GM23338 (cell line): ENCODE measurements at regions not wholly inside any gene's neighbourhood (a gene's known extent, or its start where the extent isn't known, plus 50 kb on each side); places are given as distances from the start of the nearest gene placed in this dataset.

Experiments used
- ATAC-seq: fragments of 200-7000 bp; cut with Tn5 transposase; 3 replicates; pipeline ENCODE4 v1.9.1; 2020
- DNase-seq: peaks from one replicate; pipeline ENCODE4 v3.0.0-alpha.2; 2015; ENCODE audit warnings: low spot score
- H2AFZ ChIP-seq: fragments of 200-600 bp; sonication (generic); 2 replicates; pipeline ENCODE4 v1.8.0; 2016; ENCODE audit warnings: antibody characterized with exemption, mild to moderate bottlenecking, moderate library complexity
- H3F3A ChIP-seq: fragments of 200-600 bp; sonication (generic); replicated peaks from 2 replicates; pipeline ENCODE4 v1.8.0; 2017; ENCODE audit warnings: antibody characterized with exemption, mixed run types, low read depth
- H3K27ac ChIP-seq: fragments of 200-600 bp; sonication (generic); 2 replicates; pipeline ENCODE4 v1.6.1; 2016; ENCODE audit warnings: low read depth
- H3K27me3 ChIP-seq: fragments of 200-600 bp; sonication (generic); 2 replicates; pipeline ENCODE4 v1.8.0; 2016; ENCODE audit warnings: mild to moderate bottlenecking, mixed run types, moderate library complexity; ENCODE audit not compliant: insufficient read depth
- H3K36me3 ChIP-seq: fragments of 200-600 bp; sonication (generic); 2 replicates; pipeline ENCODE4 v1.8.0; 2016; ENCODE audit warnings: mild to moderate bottlenecking; ENCODE audit not compliant: insufficient read depth
- H3K4me1 ChIP-seq: fragments of 200-600 bp; sonication (generic); 2 replicates; pipeline ENCODE4 v1.8.0; 2016; ENCODE audit warnings: mild to moderate bottlenecking, moderate library complexity; ENCODE audit not compliant: insufficient read depth
- H3K4me2 ChIP-seq: fragments of 200-600 bp; sonication (generic); 2 replicates; pipeline ENCODE4 v1.7.1; 2017; ENCODE audit warnings: mixed run types
- H3K4me3 ChIP-seq: fragments of 200-600 bp; sonication (generic); 2 replicates; pipeline ENCODE4 v1.6.1; 2016; ENCODE audit warnings: mixed run types
- H3K79me2 ChIP-seq: fragments of 200-600 bp; sonication (generic); replicated peaks from 2 replicates; pipeline ENCODE4 v1.8.0; 2017; ENCODE audit warnings: mild to moderate bottlenecking; ENCODE audit not compliant: insufficient read depth
- H3K9me2 ChIP-seq: fragments of 200-600 bp; sonication (generic); 2 replicates; pipeline ENCODE4 v1.8.0; 2017; ENCODE audit not compliant: insufficient read depth
- H4K20me1 ChIP-seq: fragments of 200-600 bp; sonication (generic); replicated peaks from 2 replicates; pipeline ENCODE4 v1.8.0; 2017; ENCODE audit warnings: mild to moderate bottlenecking; ENCODE audit not compliant: insufficient read depth
- H3K27ac Mint-ChIP-seq: 2 replicates; pipeline ENCODE4 v1.8.0; 2020; ENCODE audit warnings: inconsistent platforms, mild to moderate bottlenecking, moderate library complexity, mixed read lengths
- H3K27me3 Mint-ChIP-seq: 3 replicates; pipeline ENCODE4 v1.8.0; 2022; ENCODE audit warnings: low read depth, mild to moderate bottlenecking, moderate library complexity, mixed read lengths, inconsistent platforms; ENCODE audit not compliant: insufficient read depth, poor library complexity
- H3K36me3 Mint-ChIP-seq: 3 replicates; pipeline ENCODE4 v1.8.0; 2021; ENCODE audit warnings: low read depth, mild to moderate bottlenecking, inconsistent platforms, moderate library complexity, mixed read lengths
- H3K4me1 Mint-ChIP-seq: 3 replicates; pipeline ENCODE4 v1.8.0; 2020; ENCODE audit warnings: mild to moderate bottlenecking, inconsistent platforms, mixed read lengths
- H3K4me3 Mint-ChIP-seq: 3 replicates; pipeline ENCODE4 v1.8.0; 2021; ENCODE audit warnings: moderate library complexity, mild to moderate bottlenecking, inconsistent platforms, mixed read lengths
- H3K9me3 Mint-ChIP-seq: 3 replicates; pipeline ENCODE4 v1.8.0; 2020; ENCODE audit warnings: moderate library complexity, mild to moderate bottlenecking, inconsistent platforms, mixed read lengths
- CREB1 ChIP-seq: fragments of 250-450 bp; sonication (Bioruptor Pico); IDR thresholded peaks from 2 replicates; pipeline ENCODE4 v1.5.0; 2020; ENCODE audit warnings: low read depth, mild to moderate bottlenecking, moderate library complexity
- CTCF ChIP-seq, 2 experiments: fragments of 200-600 bp in 1 of 2; sonication (generic) in 1 of 2; conservative IDR thresholded peaks; 2 replicates each; pipeline versions ENCODE4 v1.5.1 to v1.6.1; 2016 to 2017; ENCODE audit warnings: antibody characterized with exemption in 2 of 2, low read depth in 2 of 2, mild to moderate bottlenecking in 2 of 2, moderate library complexity in 1 of 2
- ETS1 ChIP-seq: IDR thresholded peaks from 2 replicates; pipeline ENCODE4 v1.6.1; 2016; ENCODE audit warnings: antibody characterized with exemption
- EZH2 ChIP-seq: fragments of 200-600 bp; sonication (generic); IDR thresholded peaks from one replicate; pipeline ENCODE4 v1.8.0; 2017; ENCODE audit warnings: antibody characterized with exemption, mild to moderate bottlenecking, low read depth; ENCODE audit not compliant: unreplicated experiment
- EZH2phosphoT487 ChIP-seq: fragments of 200-600 bp; sonication (generic); IDR thresholded peaks from one replicate; pipeline ENCODE4 v1.8.1; 2018; ENCODE audit warnings: antibody characterized with exemption; ENCODE audit not compliant: unreplicated experiment
- JUNB ChIP-seq: IDR thresholded peaks from one replicate; pipeline ENCODE4 v1.6.1; 2016; ENCODE audit warnings: antibody characterized with exemption; ENCODE audit not compliant: unreplicated experiment
- NANOG ChIP-seq: IDR thresholded peaks from 2 replicates; pipeline ENCODE4 v1.6.1; 2016; ENCODE audit warnings: antibody characterized with exemption, borderline replicate concordance
- POLR2AphosphoS5 ChIP-seq: IDR thresholded peaks from 2 replicates; pipeline ENCODE4 v1.6.1; 2016; ENCODE audit warnings: antibody characterized with exemption, low read depth
- STAT1 ChIP-seq: IDR thresholded peaks from one replicate; pipeline ENCODE4 v1.6.1; 2016; ENCODE audit warnings: antibody characterized with exemption; ENCODE audit not compliant: unreplicated experiment
- ZNF114 ChIP-seq: fragments of 250-450 bp; sonication (Bioruptor Pico); IDR thresholded peaks from 2 replicates; pipeline ENCODE4 v1.5.0; 2020; ENCODE audit warnings: mild to moderate bottlenecking, moderate library complexity
- ZNF331 ChIP-seq: fragments of 250-450 bp; sonication (Bioruptor Pico); IDR thresholded peaks from 2 replicates; pipeline ENCODE4 v1.5.0; 2020; ENCODE audit warnings: low read depth, mild to moderate bottlenecking, moderate library complexity
- ZNF462 ChIP-seq: fragments of 250-450 bp; sonication (Bioruptor Pico); IDR thresholded peaks from 2 replicates; pipeline ENCODE4 v1.5.0; 2020; ENCODE audit warnings: mild to moderate bottlenecking, moderate library complexity
- TF ChIP-seq, protein P1 (sequence below): IDR thresholded peaks from one replicate; pipeline ENCODE4 v1.6.1; 2018; ENCODE audit warnings: antibody characterized with exemption; ENCODE audit not compliant: unreplicated experiment

- H3K4me1 Mint-ChIP-seq: no peaks in the 10 kb centered on the region
- H3K9me3 Mint-ChIP-seq: 0 out of 3 replicates have a peak, but pooled peaks cover 4% of the 10 kb centered on the region
- H3F3A ChIP-seq: no peaks in the 10 kb centered on the region
- no peak overlapping the region for H3K4me3 Mint-ChIP-seq
- no peak overlapping the region for H3K27ac Mint-ChIP-seq
- no peak overlapping the region for H2AFZ ChIP-seq
- no peak overlapping the region for H3K27ac ChIP-seq
- H3K36me3 ChIP-seq: no peaks in the 10 kb centered on the region
- no peaks in the 10 kb centered on the region for H3K4me1 ChIP-seq
- H3K79me2 ChIP-seq: no peaks in the 10 kb centered on the region
- H3K27me3 Mint-ChIP-seq: no peaks in the 10 kb centered on the region
- TF ChIP-seq, protein P1, sequence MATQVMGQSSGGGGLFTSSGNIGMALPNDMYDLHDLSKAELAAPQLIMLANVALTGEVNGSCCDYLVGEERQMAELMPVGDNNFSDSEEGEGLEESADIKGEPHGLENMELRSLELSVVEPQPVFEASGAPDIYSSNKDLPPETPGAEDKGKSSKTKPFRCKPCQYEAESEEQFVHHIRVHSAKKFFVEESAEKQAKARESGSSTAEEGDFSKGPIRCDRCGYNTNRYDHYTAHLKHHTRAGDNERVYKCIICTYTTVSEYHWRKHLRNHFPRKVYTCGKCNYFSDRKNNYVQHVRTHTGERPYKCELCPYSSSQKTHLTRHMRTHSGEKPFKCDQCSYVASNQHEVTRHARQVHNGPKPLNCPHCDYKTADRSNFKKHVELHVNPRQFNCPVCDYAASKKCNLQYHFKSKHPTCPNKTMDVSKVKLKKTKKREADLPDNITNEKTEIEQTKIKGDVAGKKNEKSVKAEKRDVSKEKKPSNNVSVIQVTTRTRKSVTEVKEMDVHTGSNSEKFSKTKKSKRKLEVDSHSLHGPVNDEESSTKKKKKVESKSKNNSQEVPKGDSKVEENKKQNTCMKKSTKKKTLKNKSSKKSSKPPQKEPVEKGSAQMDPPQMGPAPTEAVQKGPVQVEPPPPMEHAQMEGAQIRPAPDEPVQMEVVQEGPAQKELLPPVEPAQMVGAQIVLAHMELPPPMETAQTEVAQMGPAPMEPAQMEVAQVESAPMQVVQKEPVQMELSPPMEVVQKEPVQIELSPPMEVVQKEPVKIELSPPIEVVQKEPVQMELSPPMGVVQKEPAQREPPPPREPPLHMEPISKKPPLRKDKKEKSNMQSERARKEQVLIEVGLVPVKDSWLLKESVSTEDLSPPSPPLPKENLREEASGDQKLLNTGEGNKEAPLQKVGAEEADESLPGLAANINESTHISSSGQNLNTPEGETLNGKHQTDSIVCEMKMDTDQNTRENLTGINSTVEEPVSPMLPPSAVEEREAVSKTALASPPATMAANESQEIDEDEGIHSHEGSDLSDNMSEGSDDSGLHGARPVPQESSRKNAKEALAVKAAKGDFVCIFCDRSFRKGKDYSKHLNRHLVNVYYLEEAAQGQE: no peak
- no peak for TF ChIP-seq JUNB
- no peak for TF ChIP-seq EZH2phosphoT487
- no peak for TF ChIP-seq NANOG
- no peak for TF ChIP-seq CREB1 (CRISPR knock-in tag)
- TF ChIP-seq STAT1: no peak
- no peak for TF ChIP-seq ETS1
- TF ChIP-seq CTCF (conservative IDR thresholded peaks at IDR 0.05; ENCODE audit: low read depth in 2 of 2): no peak
- no peak for TF ChIP-seq EZH2
- no peak for TF ChIP-seq ZNF331
- TF ChIP-seq POLR2AphosphoS5: no peak
- TF ChIP-seq ZNF462 (CRISPR knock-in tag): no peak
- TF ChIP-seq ZNF114 (CRISPR knock-in tag): no peak
- ATAC-seq (no peak), DNase-seq (no peak)
- H4K20me1 ChIP-seq: no peaks in the 10 kb centered on the region
- H3K36me3 Mint-ChIP-seq: no peaks in the 10 kb centered on the region; the same call in 2 of the 3 replicates
- no peak overlapping the region for H3K4me2 ChIP-seq
- H3K4me3 ChIP-seq: no peak overlapping the region
- H3K27me3 ChIP-seq: no peaks in the 10 kb centered on the region
- H3K9me2 ChIP-seq: peaks cover 4% of the 10 kb centered on the region
Measured at GRCh38 chr9:7690014-7690413, 109.6 kb downstream of the DMAC1 start.
